Ecto neural progenitor cell (in vitro differentiated cells): ENCODE measurements at regions not wholly inside any gene's neighbourhood (a gene's known extent, or its start where the extent isn't known, plus 50 kb on each side); places are given as distances from the start of the nearest gene placed in this dataset.
"Not testable (repeated sequence)": the region's sequence is repeated elsewhere in the genome, so short reads cannot be mapped to it uniquely, and the experiment has no call there.

ENCODE experiments used
- DNase-seq: peaks from one replicate; pipeline ENCODE4 v3.0.0-alpha.2; 2018; ENCODE audit warnings: low spot score

- no peak for DNase-seq
Observed at GRCh38 chr11:31957674-31958073, 133.2 kb upstream of the RCN1 start.

GRCh38 chr11:31956310-31956709 is 134.6 kb upstream of the RCN1 start:
- no peak for DNase-seq

- no peak for DNase-seq
Observed at GRCh38 chr11:31955838-31956237, 135.0 kb upstream of the RCN1 start.

- DNase-seq, result no peak
Observed at GRCh38 chr11:31953803-31954327, 137.0 kb upstream of the RCN1 start.

GRCh38 chr11:31949733-31950200 is 138.6 kb upstream of the PAX6 start:
- not testable (repeated sequence) for DNase-seq

- no peak for DNase-seq
Observed at GRCh38 chr11:31947051-31947450, 135.9 kb upstream of the PAX6 start.

GRCh38 chr11:31943056-31943780 is 132.1 kb upstream of the PAX6 start:
- no peak for DNase-seq

GRCh38 chr11:31940371-31941037 is 129.4 kb upstream of the PAX6 start:
- no peak for DNase-seq

- DNase-seq, result no peak
Observed at GRCh38 chr11:31939004-31939403, 127.9 kb upstream of the PAX6 start.

GRCh38 chr11:31936312-31936711 is 125.2 kb upstream of the PAX6 start:
- DNase-seq, result no peak

GRCh38 chr11:31932879-31933278 is 121.8 kb upstream of the PAX6 start:
- DNase-seq, result no peak

GRCh38 chr11:31927982-31928381 is 116.9 kb upstream of the PAX6 start:
- DNase-seq, result no peak

- DNase-seq, result no peak
Observed at GRCh38 chr11:31926816-31927528, 115.8 kb upstream of the PAX6 start.

- no peak for DNase-seq
Observed at GRCh38 chr11:31926106-31926505, 115.0 kb upstream of the PAX6 start.

- no peak for DNase-seq
Observed at GRCh38 chr11:31922450-31922849, 111.3 kb upstream of the PAX6 start.

GRCh38 chr11:31921081-31921480 is 110.0 kb upstream of the PAX6 start:
- no peak for DNase-seq

GRCh38 chr11:31919175-31919574 is 108.1 kb upstream of the PAX6 start:
- DNase-seq, result no peak

GRCh38 chr11:31915867-31916266 is 104.7 kb upstream of the PAX6 start:
- DNase-seq, result no peak

- no peak for DNase-seq
Observed at GRCh38 chr11:31913985-31914384, 102.9 kb upstream of the PAX6 start.

GRCh38 chr11:31912808-31913207 is 101.7 kb upstream of the PAX6 start:
- no peak for DNase-seq

- no peak for DNase-seq
Observed at GRCh38 chr11:31910950-31911576, 99.9 kb upstream of the PAX6 start.
